Heart left ventricle (tissue), 16 donors: ENCODE measurements at regions not wholly inside any gene's neighbourhood (a gene's known extent, or its start where the extent isn't known, plus 50 kb on each side); places are given as distances from the start of the nearest gene placed in this dataset.

ENCODE experiments used
- ATAC-seq, 4 donors: fragments of 200-7000 bp; cut with Tn5 transposase; one replicate each; pipeline ENCODE4 v1.9.1; 2020 to 2022; ENCODE audit warnings: moderate library complexity in 4 of 4, mild to moderate bottlenecking in 3 of 4, moderate number of reproducible peaks in 1 of 4
- DNase-seq, 5 donors: peaks; one replicate each; pipeline ENCODE4 v3.0.0-alpha.2; 2020
- H3K27ac ChIP-seq, 12 donors: fragments of 200-600 bp; sonication (generic) in 4 of 12; one replicate each; pipeline versions ENCODE4 v1.5.0 to v1.8.0; 2016 to 2022; ENCODE audit warnings: mild to moderate bottlenecking in 2 of 12
- H3K27me3 ChIP-seq, 9 donors: fragments of 200-600 bp; sonication (generic) in 2 of 9; one replicate each; pipeline versions ENCODE4 v1.5.1 to v1.8.0; 2016 to 2022; ENCODE audit warnings: mild to moderate bottlenecking in 3 of 9
- H3K36me3 ChIP-seq, 9 donors: fragments of 200-600 bp; sonication (generic) in 2 of 9; one replicate each; pipeline versions ENCODE4 v1.5.0 to v1.8.0; 2018 to 2022; ENCODE audit warnings: mild to moderate bottlenecking in 2 of 9
- H3K4me1 ChIP-seq, 12 donors: fragments of 200-600 bp; sonication (generic) in 4 of 12; one replicate each; pipeline versions ENCODE4 v1.5.0 to v1.8.0; 2016 to 2022; ENCODE audit warnings: mild to moderate bottlenecking in 3 of 12
- H3K4me3 ChIP-seq, 12 donors: fragments of 200-600 bp; sonication (generic) in 4 of 12; one replicate each; pipeline versions ENCODE4 v1.5.0 to v1.8.0; 2017 to 2022; ENCODE audit warnings: mild to moderate bottlenecking in 9 of 12, moderate library complexity in 4 of 12
- H3K9me3 ChIP-seq, 12 donors: fragments of 200-600 bp; sonication (generic) in 4 of 12; one replicate each; pipeline versions ENCODE4 v1.5.0 to v1.8.0; 2016 to 2022; ENCODE audit warnings: mild to moderate bottlenecking in 1 of 12
- POLR2A ChIP-seq, 2 donors: fragments of 450-650 bp; IDR thresholded peaks; one replicate each; pipeline ENCODE4 v1.6.1; 2017; ENCODE audit warnings: antibody characterized with exemption in 2 of 2, mild to moderate bottlenecking in 2 of 2, moderate library complexity in 2 of 2
- WGBS, 4 donors: extraction: QIAGEN DNeasy Blood & Tissue Kit in 2 of 4; methylation state at CpG; one replicate each; pipeline versions ENCODE4 v1.1.5 to v1.1.7; 2013 to 2018; 5-methylcytosine and 5-hydroxymethylcytosine counted together
- intact Hi-C, 10 donors: fragments of 100-400 bp; cut with DNase I; formaldehyde crosslinking; loops; one replicate each; pipeline versions ENCODE4 v1.11.1 to v1.14.2; 2022
- TF ChIP-seq, protein P1 (sequence below), 12 donors: fragments of 200-600 bp; sonication (generic) in 4 of 12; IDR thresholded peaks; one replicate each; pipeline versions ENCODE4 v1.5.0 to v1.8.0; 2018 to 2022; ENCODE audit warnings: antibody characterized with exemption in 12 of 12, mild to moderate bottlenecking in 5 of 12
- donor health status: ischemic (EF 13 %, LVEDD 7.1; RV severe dilation, severe dysfunction).
- donor health status: healthy with polysubstance abuse.
- donor health status: DM: no; HTN: yes; CAD: no.
- donor health status: DM: no; HTN: no; CAD: no.
- donor health status: ischemic (EF 25% LVEDD 6.9; RV normal size, moderate dysfunction).
- donor health status: ischemic (EF 25% LVEDD 5.7; RV mildly dilated, moderate dysfunction).
- donor health status: healthy.
- donor health status: DM: yes; HTN: yes; CAD: no.
- donor health status: ischemic (EF 35%, LVEDD 5.7; RV mildly dilated, moderate dysfunction).
- donor health status: nonischemic (EF 11% LVEDD 7.7; RV severe dilation, severe dysfunction).
- donor health status: DM: yes; HTN: yes; CAD: no.
- donor health status: PGD.
- donor health status: ischemic (EF 29% LVEDD 5.4; RV normal size, mild dysfunction).
- donor health status: nonischemic (EF 23%, LVEDD 6.1; RV moderate dilation, normal function).

- TF ChIP-seq, protein P1, sequence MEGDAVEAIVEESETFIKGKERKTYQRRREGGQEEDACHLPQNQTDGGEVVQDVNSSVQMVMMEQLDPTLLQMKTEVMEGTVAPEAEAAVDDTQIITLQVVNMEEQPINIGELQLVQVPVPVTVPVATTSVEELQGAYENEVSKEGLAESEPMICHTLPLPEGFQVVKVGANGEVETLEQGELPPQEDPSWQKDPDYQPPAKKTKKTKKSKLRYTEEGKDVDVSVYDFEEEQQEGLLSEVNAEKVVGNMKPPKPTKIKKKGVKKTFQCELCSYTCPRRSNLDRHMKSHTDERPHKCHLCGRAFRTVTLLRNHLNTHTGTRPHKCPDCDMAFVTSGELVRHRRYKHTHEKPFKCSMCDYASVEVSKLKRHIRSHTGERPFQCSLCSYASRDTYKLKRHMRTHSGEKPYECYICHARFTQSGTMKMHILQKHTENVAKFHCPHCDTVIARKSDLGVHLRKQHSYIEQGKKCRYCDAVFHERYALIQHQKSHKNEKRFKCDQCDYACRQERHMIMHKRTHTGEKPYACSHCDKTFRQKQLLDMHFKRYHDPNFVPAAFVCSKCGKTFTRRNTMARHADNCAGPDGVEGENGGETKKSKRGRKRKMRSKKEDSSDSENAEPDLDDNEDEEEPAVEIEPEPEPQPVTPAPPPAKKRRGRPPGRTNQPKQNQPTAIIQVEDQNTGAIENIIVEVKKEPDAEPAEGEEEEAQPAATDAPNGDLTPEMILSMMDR (IDR thresholded peaks at IDR 0.05), result no peak
- TF ChIP-seq POLR2A (IDR thresholded peaks at IDR 0.05), result no peak
- DNase-seq (no peak), ATAC-seq (no peak)
- Histone ChIP-seq H3K9me3 (no peaks in the 10 kb centered on the region), H3K27ac (no peak overlapping the region), H3K27me3 (no peaks in the 10 kb centered on the region), H3K4me3 (no peak overlapping the region), H3K4me1 (no peaks in the 10 kb centered on the region), H3K36me3 (no peaks in the 10 kb centered on the region)
- WGBS, 4 donors, result 93 to 97% (median 94%) methylated on average over 2 of the region's 2 CpGs
- intact Hi-C loops, result no loop called here
Observed at GRCh38 chr10:10617686-10618085, 400.0 kb upstream of the CELF2 start.

DNA sequence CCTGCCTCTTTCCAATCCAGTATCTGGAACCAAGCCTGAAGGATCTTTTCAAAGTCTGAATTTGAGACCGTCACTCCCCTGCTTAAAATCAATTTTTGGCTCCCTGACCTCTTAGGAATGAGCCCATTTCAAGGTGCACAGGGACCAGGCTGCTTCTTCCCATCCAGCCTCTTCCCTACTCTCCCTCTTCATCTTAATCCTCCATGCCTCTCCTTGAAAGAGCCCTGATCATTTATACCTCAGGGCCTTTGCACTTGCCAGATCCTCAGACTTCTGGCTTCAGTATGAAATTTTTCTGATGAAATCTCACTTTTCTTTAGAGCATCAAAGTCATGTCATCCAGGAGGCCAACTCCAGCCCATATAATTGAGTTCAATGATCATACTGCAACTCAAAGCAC lies 399.5 kb upstream of the CELF2 start:
- Histone ChIP-seq H3K4me1 (peaks cover 0 to 2% (median 0%) of the 10 kb centered on the region in 12 donors), H3K27me3 (no peaks in the 10 kb centered on the region), H3K9me3 (no peaks in the 10 kb centered on the region), H3K36me3 (no peaks in the 10 kb centered on the region), H3K4me3 (no peak overlapping the region), H3K27ac (no peak overlapping the region)
- ATAC-seq (no peak), DNase-seq (no peak)
- 97 to 100% (median 98%) methylated on average over 1 of the region's 1 CpG for WGBS, 4 donors
- TF ChIP-seq, protein P1 (IDR thresholded peaks at IDR 0.05), result no peak
- TF ChIP-seq POLR2A (IDR thresholded peaks at IDR 0.05), result no peak
- intact Hi-C loops, result no loop called here

- Histone ChIP-seq H3K27me3 (no peaks in the 10 kb centered on the region), H3K27ac (peak overlapping the region; percentile 3 to 61 (median 52)), H3K4me3 (no peak overlapping the region), H3K4me1 (peaks cover 0 to 35% (median 12%) of the 10 kb centered on the region in 12 donors), H3K36me3 (no peaks in the 10 kb centered on the region), H3K9me3 (peaks cover 0 to 4% (median 0%) of the 10 kb centered on the region in 12 donors)
- intact Hi-C loops, result loop anchor here in 1 of 10 donors (2.0 kb wide), 1 partner anchor 21 kb away; no protein-coding TSS in a partner anchor
- no peak for TF ChIP-seq POLR2A (IDR thresholded peaks at IDR 0.05)
- TF ChIP-seq, protein P1 (IDR thresholded peaks at IDR 0.05), result no peak
- WGBS, 4 donors, result 31 to 40% (median 32%) methylated on average over 6 of the region's 6 CpGs
- ATAC-seq, result peak; percentile 79 to 94 (median 92)
- no peak for DNase-seq
Observed at GRCh38 chr10:10623958-10624566, 393.6 kb upstream of the CELF2 start.

DNA sequence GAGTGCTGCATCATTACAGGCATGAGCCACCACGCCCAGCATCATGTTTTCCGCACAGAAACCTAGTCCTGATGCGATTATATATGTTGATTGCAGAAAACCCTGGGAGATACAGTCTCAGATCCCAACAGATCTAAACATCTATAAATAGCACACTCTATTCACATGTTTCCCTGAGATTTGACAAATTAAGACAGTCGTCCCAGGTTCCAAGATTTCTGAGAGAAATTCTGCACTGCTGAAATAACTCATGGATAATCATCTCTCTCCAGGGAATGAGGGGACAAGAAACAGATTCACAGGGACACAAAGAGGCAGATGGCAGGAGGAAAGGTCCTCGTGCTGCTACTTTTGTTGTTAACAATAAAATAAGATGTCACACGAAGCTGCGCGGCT lies 393.1 kb upstream of the CELF2 start:
- intact Hi-C loops, result loop anchor here in 1 of 10 donors (2.0 kb wide), 1 partner anchor 20 kb away; no protein-coding TSS in a partner anchor
- Histone ChIP-seq H3K27ac (peak overlapping the region; percentile 3 to 61 (median 48)), H3K9me3 (peaks cover 0 to 4% (median 0%) of the 10 kb centered on the region in 12 donors), H3K4me3 (no peak overlapping the region), H3K4me1 (peaks cover 0 to 40% (median 12%) of the 10 kb centered on the region in 12 donors), H3K36me3 (no peaks in the 10 kb centered on the region), H3K27me3 (no peaks in the 10 kb centered on the region)
- WGBS, 4 donors, result 69 to 74% (median 71%) methylated on average over 8 of the region's 8 CpGs
- DNase-seq (no peak), ATAC-seq (no peak)
- TF ChIP-seq POLR2A (IDR thresholded peaks at IDR 0.05), result no peak
- TF ChIP-seq, protein P1 (IDR thresholded peaks at IDR 0.05), result no peak
